HG02938 (cell line): ENCODE measurements at regions not wholly inside any gene's neighbourhood (a gene's known extent, or its start where the extent isn't known, plus 50 kb on each side); places are given as distances from the start of the nearest gene placed in this dataset.
"Not testable (repeated sequence)": the region's sequence is repeated elsewhere in the genome, so short reads cannot be mapped to it uniquely, and the experiment has no call there.

Experiments used
- ATAC-seq: cut with Tn5 transposase; IDR thresholded peaks from one replicate; pipeline ENCODE4 v1.9.1; 2021; ENCODE audit warnings: mild to moderate bottlenecking, moderate library complexity; ENCODE audit not compliant: unreplicated experiment

- no peak for ATAC-seq
Measured at GRCh38 chr13:50129706-50130122, 114.5 kb downstream of the KCNRG start.

GRCh38 chr13:50130123-50130946, 115.1 kb downstream of the KCNRG start:
- no peak for ATAC-seq

DNA sequence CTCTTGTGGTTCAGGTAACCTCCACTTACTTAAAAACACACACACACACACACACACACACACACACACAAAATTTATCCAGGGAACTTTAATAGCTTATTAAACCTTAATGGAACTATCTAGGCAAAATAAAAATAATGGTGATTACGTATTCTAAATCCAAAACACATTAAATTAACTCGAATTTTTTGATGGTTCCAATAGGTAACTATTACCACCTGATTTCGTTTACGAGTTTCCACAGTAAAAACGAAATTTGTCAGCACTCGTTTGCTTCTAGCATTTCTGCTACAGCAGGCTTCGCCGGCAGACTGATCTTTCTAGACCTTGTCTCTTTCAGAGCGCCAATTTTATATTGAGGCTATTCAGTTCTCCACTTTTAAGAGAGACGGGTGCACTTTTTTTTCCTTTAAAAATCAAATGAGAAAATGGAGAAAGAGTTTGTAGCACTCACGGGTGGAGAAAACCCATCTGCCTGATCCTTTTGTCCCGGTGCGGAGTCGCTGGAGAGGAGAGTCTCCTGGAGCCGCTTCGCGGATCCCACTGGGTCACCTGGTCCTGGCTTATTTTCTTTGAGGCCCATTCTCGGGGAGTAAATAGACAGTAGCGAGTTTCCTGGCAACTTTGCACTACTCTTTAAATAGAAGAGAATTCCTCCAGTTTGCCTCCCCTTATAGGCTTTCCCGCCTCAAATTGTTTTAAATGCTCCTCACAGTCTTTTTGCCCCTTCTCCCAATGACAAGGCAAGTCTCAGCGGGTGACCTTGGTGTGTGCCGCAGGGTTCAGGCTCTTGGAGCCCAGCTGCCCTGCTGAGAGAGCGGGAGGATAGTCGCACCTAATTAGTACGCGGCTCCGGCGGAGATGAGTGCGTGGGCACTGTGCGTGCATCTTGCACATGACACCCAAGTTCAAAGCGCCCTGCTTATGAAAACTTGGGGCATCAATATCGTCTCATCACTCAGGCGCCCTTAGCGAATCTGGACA, 117.0 kb downstream of the KCNRG start:
- ATAC-seq, result no peak

- no peak for ATAC-seq
Measured at GRCh38 chr13:50132904-50133357, 117.7 kb downstream of the KCNRG start.

GRCh38 chr13:50133358-50133953, 118.2 kb downstream of the KCNRG start:
- ATAC-seq, result no peak

DNA sequence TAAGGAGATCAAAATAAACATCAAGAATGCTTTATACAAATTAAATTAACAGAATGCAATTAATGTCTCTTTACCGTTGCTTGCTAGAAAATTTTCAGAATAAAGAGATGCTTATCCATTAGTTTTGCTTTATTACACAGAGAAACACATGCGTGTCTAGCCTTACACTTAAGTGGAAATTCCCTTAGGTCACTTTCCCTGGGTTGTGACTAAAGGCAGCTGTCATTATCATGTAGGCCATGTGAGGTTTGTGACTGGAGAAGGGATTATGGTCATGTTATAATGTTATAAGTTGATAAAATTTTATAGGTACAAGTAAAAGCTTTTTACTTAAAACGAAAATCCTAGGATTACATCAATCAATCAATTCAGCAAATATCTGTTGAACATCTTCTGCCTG, 121.0 kb downstream of the KCNRG start:
- no peak for ATAC-seq

- no peak for ATAC-seq
Measured at GRCh38 chr13:50136678-50137077, 121.4 kb downstream of the KCNRG start.

DNA sequence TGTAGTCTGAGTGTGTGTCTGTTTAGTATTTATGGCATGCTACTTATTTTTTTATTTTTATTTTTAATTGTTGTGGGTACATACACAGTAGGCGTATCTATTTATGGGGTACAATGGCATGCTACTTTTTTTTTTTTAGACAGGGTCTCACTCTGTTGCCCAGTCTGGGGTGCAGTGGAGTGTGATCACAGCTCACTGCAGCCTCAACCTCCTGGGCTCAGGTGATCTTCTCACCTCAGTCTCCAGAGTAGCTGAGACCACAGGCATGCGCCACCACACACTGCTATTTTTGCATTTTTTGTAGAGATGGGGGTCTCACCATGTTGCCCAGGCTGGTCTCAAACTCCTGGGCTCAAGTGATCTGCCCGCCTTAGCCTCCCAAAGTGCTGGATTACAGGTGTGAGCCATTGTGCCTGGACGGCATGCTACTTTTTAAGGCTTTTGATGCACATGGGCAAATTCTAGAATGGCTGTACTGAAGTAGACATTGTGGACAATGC, 124.2 kb downstream of the KCNRG start:
- ATAC-seq, result not testable (repeated sequence)

DNA sequence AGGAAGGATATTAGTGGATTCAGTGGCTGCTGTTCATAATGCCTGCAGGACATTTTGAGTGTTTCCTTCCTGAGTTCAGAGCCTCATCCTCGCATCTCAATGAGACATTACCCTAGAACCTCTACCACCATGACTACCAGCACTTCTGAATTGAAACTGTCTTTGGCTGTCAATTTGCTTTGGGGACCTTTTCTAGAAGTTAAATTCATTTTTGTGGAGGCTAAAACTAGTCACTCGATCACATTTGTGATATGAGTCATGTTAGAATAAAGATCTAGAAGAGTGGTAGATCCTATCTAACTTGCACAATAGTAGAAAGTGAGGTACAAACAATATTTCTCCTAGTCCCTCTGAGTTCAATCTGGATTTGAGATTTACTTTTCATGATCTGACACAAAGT, 124.9 kb downstream of the KCNRG start:
- ATAC-seq, result no peak

DNA sequence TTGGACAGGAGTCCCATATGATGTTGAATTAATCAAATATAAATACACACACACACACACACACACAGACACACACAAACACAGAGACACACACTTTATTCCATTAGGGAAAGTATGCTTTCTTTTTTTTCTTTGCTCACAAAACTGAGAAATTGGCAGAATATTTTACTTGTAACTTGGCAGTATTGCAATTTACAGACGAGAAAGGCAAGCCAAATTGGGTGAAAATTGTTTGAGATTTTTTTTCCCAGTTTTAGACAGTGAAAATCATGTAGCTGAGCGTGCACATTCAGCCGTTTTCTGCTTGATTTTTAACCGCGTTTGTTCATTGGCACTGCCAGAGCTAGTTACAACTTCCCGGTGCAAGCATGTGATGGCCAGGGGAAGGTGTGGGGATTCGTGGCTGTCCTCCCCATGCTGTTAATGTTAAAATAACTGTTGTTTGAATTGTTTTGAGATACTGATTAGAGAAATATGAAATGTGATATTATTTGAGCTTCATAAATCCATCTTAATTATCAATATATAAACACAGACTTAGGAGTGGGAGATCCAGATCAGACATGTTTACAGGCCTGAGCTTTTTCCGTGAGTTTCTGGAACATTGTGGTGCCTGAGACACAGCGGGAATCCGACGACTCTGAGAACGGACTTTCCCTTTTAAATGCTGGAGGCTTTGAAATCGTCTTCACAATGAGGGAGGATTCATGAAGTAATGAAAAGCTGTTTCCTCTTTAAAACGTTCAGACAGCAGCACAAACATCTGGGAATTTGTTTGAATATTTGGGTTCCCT, 125.5 kb downstream of the KCNRG start:
- ATAC-seq, result no peak

DNA sequence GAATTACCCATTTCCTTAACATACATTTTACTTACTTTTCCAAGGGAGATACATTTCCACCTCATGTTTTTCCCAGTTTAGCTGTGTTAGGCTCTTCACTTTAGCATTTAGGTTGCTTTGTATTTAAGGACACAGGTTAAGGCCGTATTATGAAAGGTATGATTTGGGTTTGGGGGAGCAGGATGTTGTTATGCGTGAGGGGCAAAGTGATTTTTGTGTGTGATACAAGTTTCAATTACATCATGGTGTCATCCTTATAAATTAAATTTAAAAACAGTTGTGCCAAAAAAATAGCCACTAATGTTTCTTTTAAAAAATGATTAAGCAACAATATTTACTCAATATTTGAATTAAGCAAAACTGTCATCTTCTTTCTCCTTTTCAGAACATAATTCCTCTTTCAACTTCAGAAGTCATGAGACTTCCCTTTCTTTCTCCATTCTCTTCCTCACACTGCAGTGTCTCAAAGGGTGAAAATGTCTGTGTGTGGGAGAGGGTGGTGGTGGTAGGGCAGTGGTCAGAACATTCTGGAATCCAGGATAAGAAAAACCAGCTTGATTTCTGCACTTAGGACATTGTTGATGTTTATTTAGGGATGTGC, 126.2 kb downstream of the KCNRG start:
- no peak for ATAC-seq

DNA sequence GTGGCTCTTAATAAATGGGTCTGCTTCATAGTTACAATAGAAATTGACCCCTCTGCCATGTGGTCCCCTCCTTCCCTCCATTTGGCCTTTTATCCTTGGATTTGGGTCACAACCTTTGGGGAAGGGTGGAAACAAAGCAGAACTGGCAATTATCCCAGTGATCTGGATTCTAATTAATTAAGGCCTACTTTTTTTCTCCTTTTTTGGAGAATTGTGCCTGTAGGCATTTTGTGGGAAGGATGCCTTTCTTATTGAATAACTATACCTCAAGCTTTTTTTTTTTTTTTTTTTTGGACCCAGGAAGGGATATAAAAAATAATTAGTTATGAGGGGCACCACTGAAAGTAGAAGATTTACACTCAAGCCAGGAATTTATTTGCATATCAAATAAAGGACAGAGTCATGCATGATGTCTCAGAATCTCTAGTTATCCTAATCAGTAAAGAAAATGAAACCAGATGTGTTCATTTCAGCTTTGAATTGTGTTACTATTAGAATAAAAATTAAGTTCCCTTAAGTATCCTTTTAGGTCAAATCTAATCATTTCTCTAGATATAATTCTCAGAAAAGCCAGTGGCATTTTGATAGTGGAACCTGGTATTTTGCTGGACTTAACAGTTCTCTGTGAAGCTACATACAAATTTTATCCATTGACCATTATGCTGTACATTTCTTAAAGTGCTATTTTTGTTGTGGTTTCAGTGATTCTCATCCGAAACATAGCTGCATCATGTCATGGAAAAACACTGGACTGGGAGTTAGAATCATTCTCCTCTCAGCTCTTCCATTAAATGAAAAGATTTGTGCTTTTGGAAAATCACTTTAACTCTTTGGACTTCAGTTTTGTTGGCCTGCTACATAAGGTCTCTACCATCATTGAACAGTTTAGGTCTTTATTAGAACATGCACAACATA, 129.3 kb downstream of the KCNRG start:
- no peak for ATAC-seq

- no peak for ATAC-seq
Measured at GRCh38 chr13:50149214-50149613, 134.0 kb downstream of the KCNRG start.

GRCh38 chr13:50149932-50150331, 134.7 kb downstream of the KCNRG start:
- no peak for ATAC-seq

GRCh38 chr13:50152224-50152623, 137.0 kb downstream of the KCNRG start:
- ATAC-seq, result no peak

GRCh38 chr13:50152655-50153309, 137.5 kb downstream of the KCNRG start:
- no peak for ATAC-seq

GRCh38 chr13:50153401-50153800, 138.2 kb downstream of the KCNRG start:
- ATAC-seq, result no peak

DNA sequence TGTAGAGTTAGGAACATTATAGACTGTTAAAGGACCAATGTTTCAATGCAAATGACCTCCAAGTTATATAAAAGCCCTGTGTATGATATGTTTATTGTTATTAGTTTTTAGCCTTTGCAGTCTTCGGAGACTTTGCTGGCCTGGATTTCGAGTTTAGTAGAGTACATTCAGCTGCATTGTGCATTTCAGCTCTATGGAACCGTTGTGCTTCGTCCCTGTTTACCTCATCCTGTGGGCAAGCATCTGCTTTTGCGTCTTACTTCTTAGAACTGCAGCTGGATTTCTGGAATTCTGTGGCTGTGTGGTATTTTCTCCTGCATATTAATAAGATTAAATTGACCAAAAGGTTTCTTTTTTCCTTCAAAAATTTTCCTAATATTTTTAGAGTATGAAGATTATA, 138.6 kb downstream of the KCNRG start:
- ATAC-seq, result no peak
